Osteoblast (primary cell): ENCODE measurements at regions not wholly inside any gene's neighbourhood (a gene's known extent, or its start where the extent isn't known, plus 50 kb on each side); places are given as distances from the start of the nearest gene placed in this dataset.

Source experiments
- DNase-seq: peaks from one replicate; pipeline ENCODE4 v3.0.0; 2011; ENCODE audit warnings: low spot score, mixed read lengths; ENCODE audit not compliant: insufficient read length; ENCODE audit errors: missing footprints
- H2AFZ ChIP-seq: 2 replicates; pipeline ENCODE4 v1.6.0; 2011; ENCODE audit warnings: mild to moderate bottlenecking, low read length
- H3K27ac ChIP-seq: 2 replicates; pipeline ENCODE4 v1.5.1; 2011; ENCODE audit warnings: mild to moderate bottlenecking, low read depth, low read length, moderate library complexity
- H3K27me3 ChIP-seq: 2 replicates; pipeline ENCODE4 v1.6.0; 2012; ENCODE audit warnings: mild to moderate bottlenecking, control low read depth, inconsistent platforms, low read length, moderate library complexity; ENCODE audit not compliant: insufficient read depth
- H3K36me3 ChIP-seq: 2 replicates; pipeline ENCODE4 v1.5.1; 2011; ENCODE audit warnings: mild to moderate bottlenecking, low read length, control low read depth, moderate library complexity; ENCODE audit not compliant: insufficient read depth
- H3K4me1 ChIP-seq: 2 replicates; pipeline ENCODE4 v1.5.1; 2011; ENCODE audit warnings: mild to moderate bottlenecking, low read length, control low read depth, moderate library complexity; ENCODE audit not compliant: insufficient read depth
- H3K4me2 ChIP-seq: 2 replicates; pipeline ENCODE4 v1.6.0; 2011; ENCODE audit warnings: mild to moderate bottlenecking, low read length; ENCODE audit not compliant: insufficient read depth
- H3K4me3 ChIP-seq: fragments of 200-600 bp; sonication (generic); 3 replicates; pipeline ENCODE4 v1.5.1; 2012; ENCODE audit warnings: mild to moderate bottlenecking, low read length, inconsistent platforms; ENCODE audit not compliant: insufficient read depth
- H3K79me2 ChIP-seq: 2 replicates; pipeline ENCODE4 v1.6.0; 2012; ENCODE audit warnings: mild to moderate bottlenecking, low read length, control low read depth, inconsistent platforms; ENCODE audit not compliant: insufficient read depth
- H3K9me3 ChIP-seq: 2 replicates; pipeline ENCODE4 v1.5.1; 2011; ENCODE audit warnings: low read depth, low read length, control low read depth
- H4K20me1 ChIP-seq: 2 replicates; pipeline ENCODE4 v1.6.0; 2012; ENCODE audit warnings: mild to moderate bottlenecking, low read length, control low read depth; ENCODE audit not compliant: insufficient read depth
- TF ChIP-seq, protein P1 (sequence below): IDR thresholded peaks from 2 replicates; pipeline ENCODE4 v1.5.1; 2011; ENCODE audit warnings: mild to moderate bottlenecking, low read depth, low read length, moderate library complexity; ENCODE audit errors: extremely low read depth

DNA sequence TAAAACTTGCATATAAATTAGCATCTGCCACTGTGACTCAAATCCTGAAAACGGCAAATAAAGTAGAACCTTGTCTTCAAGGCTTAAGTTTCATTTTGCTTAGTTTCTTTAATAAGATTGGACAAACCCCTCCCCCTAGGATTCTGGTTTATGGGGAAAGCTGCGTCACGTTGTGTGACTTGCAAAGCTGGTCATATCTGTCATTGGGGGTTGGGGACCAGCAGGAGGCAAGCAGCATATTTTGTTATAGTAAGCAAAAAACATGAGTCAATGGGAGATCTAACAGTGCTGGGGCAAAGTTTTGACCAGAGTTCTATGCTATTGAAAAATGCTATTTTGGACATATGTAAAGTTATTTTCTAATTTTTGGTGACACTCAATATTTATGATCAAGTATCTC is 407.3 kb downstream of the PCDH18 start:
- H4K20me1 ChIP-seq, result no peaks in the 10 kb centered on the region
- DNase-seq, result peak; percentile 50
- peak overlapping the region; percentile 75 for H3K4me2 ChIP-seq
- H3K79me2 ChIP-seq, result no peaks in the 10 kb centered on the region
- H3K36me3 ChIP-seq, result no peaks in the 10 kb centered on the region
- peak overlapping the region; percentile 73 for H2AFZ ChIP-seq
- H3K4me3 ChIP-seq, result peak overlapping the region; percentile 69
- no peaks in the 10 kb centered on the region for H3K9me3 ChIP-seq
- H3K4me1 ChIP-seq, result no peaks in the 10 kb centered on the region
- H3K27me3 ChIP-seq, result no peaks in the 10 kb centered on the region
- TF ChIP-seq, protein P1, sequence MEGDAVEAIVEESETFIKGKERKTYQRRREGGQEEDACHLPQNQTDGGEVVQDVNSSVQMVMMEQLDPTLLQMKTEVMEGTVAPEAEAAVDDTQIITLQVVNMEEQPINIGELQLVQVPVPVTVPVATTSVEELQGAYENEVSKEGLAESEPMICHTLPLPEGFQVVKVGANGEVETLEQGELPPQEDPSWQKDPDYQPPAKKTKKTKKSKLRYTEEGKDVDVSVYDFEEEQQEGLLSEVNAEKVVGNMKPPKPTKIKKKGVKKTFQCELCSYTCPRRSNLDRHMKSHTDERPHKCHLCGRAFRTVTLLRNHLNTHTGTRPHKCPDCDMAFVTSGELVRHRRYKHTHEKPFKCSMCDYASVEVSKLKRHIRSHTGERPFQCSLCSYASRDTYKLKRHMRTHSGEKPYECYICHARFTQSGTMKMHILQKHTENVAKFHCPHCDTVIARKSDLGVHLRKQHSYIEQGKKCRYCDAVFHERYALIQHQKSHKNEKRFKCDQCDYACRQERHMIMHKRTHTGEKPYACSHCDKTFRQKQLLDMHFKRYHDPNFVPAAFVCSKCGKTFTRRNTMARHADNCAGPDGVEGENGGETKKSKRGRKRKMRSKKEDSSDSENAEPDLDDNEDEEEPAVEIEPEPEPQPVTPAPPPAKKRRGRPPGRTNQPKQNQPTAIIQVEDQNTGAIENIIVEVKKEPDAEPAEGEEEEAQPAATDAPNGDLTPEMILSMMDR, result no peak
- peak overlapping the region; percentile 71 for H3K27ac ChIP-seq

DNA sequence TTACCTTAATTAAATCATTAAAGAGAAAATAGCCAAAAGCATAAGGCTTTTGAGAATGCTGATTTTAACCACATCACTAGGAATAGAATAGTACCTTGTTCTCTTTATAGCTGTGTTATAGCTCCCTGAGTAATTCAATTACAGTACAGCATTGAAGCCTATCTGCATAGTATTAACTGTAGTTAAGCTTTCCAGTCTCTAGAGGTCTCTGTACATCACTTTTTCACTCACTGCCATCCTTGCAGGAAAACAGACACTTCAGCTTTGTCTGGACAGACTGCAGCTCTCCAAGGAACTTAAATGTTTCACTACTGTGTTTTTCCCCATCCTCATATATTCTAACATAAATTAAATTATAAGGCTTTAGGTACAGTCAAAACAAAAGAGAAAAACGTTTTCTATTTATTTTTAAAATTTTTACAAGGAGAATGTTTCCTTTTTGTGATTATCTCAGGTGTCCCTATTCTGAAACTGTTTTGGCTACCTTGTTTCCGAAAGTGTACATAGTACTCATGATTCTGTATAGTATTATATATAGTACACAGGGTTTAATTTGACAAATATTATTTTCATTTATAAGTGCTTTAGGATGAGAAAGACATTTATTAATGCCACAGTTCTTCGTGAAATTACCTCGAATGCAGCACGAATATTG is 407.9 kb downstream of the PCDH18 start:
- TF ChIP-seq, protein P1, result peak; percentile 66
- Histone ChIP-seq H4K20me1 (no peaks in the 10 kb centered on the region), H3K36me3 (no peaks in the 10 kb centered on the region), H2AFZ (peak overlapping the region; percentile 73), H3K4me3 (peak overlapping the region; percentile 69), H3K79me2 (no peaks in the 10 kb centered on the region), H3K9me3 (no peaks in the 10 kb centered on the region), H3K4me2 (peak overlapping the region; percentile 75), H3K4me1 (no peaks in the 10 kb centered on the region), H3K27me3 (no peaks in the 10 kb centered on the region), H3K27ac (peak overlapping the region; percentile 71)
- DNase-seq, result no peak

DNA sequence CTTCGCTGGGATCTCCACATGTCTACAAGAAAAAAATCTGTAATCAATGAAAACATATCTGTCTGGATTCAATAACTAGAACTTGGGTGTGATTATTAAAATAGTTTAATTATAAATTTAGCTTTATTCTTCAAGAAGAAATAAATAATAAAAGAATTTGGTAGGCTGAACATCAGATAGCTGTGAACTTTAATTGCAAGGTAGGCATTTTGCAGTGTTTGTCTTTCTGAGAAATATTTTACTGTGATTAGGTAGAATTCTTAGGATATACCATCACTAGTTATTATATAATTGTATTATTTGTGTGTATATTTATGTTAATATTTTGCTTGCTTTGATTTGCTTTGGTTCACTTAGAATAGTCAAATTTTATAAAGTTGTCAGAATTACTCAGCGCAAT is 409.4 kb downstream of the PCDH18 start:
- Histone ChIP-seq H3K27me3 (no peaks in the 10 kb centered on the region), H3K4me2 (no peak overlapping the region), H4K20me1 (no peaks in the 10 kb centered on the region), H3K27ac (no peak overlapping the region), H3K4me3 (no peak overlapping the region), H3K79me2 (no peaks in the 10 kb centered on the region), H2AFZ (no peak overlapping the region), H3K9me3 (no peaks in the 10 kb centered on the region), H3K36me3 (no peaks in the 10 kb centered on the region), H3K4me1 (no peaks in the 10 kb centered on the region)
- no peak for DNase-seq
- TF ChIP-seq, protein P1, result no peak

DNA sequence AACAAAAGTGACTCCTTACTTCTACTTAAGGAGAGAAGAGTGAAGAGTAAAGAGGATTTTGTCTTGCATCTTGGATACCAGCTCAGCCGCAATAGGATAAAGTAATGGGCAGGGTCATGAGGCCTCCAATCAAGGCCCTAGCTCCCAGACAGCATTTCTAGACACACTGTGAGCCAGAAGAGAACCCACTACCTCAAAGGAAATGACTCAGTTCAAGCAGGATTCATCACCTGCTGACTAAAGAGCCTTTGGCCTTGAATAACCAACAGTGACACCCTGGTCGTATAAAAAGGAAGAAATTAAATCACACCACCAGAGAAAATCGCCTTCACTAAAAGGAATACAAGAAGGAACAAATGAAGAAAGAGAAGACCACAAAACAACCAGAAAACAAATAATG is 416.1 kb downstream of the PCDH18 start:
- Histone ChIP-seq H4K20me1 (no peaks in the 10 kb centered on the region), H3K4me2 (no peak overlapping the region), H2AFZ (no peak overlapping the region), H3K4me3 (no peak overlapping the region), H3K27me3 (no peaks in the 10 kb centered on the region), H3K27ac (no peak overlapping the region), H3K79me2 (no peaks in the 10 kb centered on the region), H3K9me3 (no peaks in the 10 kb centered on the region), H3K36me3 (no peaks in the 10 kb centered on the region), H3K4me1 (no peaks in the 10 kb centered on the region)
- TF ChIP-seq, protein P1, result no peak
- no peak for DNase-seq
